GM23248 (cell line): ENCODE measurements at regions not wholly inside any gene's neighbourhood (a gene's known extent, or its start where the extent isn't known, plus 50 kb on each side); places are given as distances from the start of the nearest gene placed in this dataset.

Source experiments
- DNase-seq: peaks from one replicate; pipeline ENCODE4 v3.0.0-alpha.2; 2015
- H2AFZ ChIP-seq: fragments of 200-600 bp; sonication (generic); 2 replicates; pipeline ENCODE4 v1.6.1; 2016; ENCODE audit warnings: antibody characterized with exemption
- H3F3A ChIP-seq: fragments of 200-600 bp; sonication (generic); 2 replicates; pipeline ENCODE4 v1.6.1; 2016; ENCODE audit warnings: mild to moderate bottlenecking, antibody characterized with exemption, mixed run types; ENCODE audit not compliant: insufficient read depth
- H3K27ac ChIP-seq: fragments of 200-600 bp; sonication (generic); 2 replicates; pipeline ENCODE4 v1.5.1; 2016; ENCODE audit warnings: mild to moderate bottlenecking
- H3K27me3 ChIP-seq: fragments of 200-600 bp; sonication (generic); replicated peaks from 2 replicates; pipeline ENCODE4 v1.6.1; 2016; ENCODE audit warnings: mild to moderate bottlenecking; ENCODE audit not compliant: insufficient read depth
- H3K36me3 ChIP-seq: fragments of 200-600 bp; sonication (generic); 2 replicates; pipeline ENCODE4 v1.6.1; 2016; ENCODE audit warnings: low read depth, mild to moderate bottlenecking
- H3K4me1 ChIP-seq: fragments of 200-600 bp; sonication (generic); 2 replicates; pipeline ENCODE4 v1.6.1; 2016; ENCODE audit warnings: mild to moderate bottlenecking; ENCODE audit not compliant: insufficient read depth
- H3K4me2 ChIP-seq: fragments of 200-600 bp; sonication (generic); one replicate; pipeline ENCODE4 v1.6.1; 2016; ENCODE audit warnings: mild to moderate bottlenecking; ENCODE audit not compliant: unreplicated experiment
- H3K4me3 ChIP-seq: fragments of 200-600 bp; sonication (generic); 2 replicates; pipeline ENCODE4 v1.5.1; 2016; ENCODE audit warnings: mild to moderate bottlenecking
- H3K79me2 ChIP-seq: fragments of 200-600 bp; sonication (generic); 2 replicates; pipeline ENCODE4 v1.6.1; 2016; ENCODE audit warnings: mild to moderate bottlenecking; ENCODE audit not compliant: insufficient read depth
- H3K9ac ChIP-seq: fragments of 200-600 bp; sonication (generic); 2 replicates; pipeline ENCODE4 v1.6.1; 2016; ENCODE audit warnings: mild to moderate bottlenecking
- H3K9me2 ChIP-seq: fragments of 200-600 bp; sonication (generic); 2 replicates; pipeline ENCODE4 v1.6.1; 2016; ENCODE audit warnings: mixed run types, mild to moderate bottlenecking, moderate library complexity; ENCODE audit not compliant: insufficient read depth
- H3K9me3 ChIP-seq: fragments of 200-600 bp; sonication (generic); one replicate; pipeline ENCODE4 v1.6.1; 2017; ENCODE audit warnings: low read depth
- H4K20me1 ChIP-seq: fragments of 200-600 bp; sonication (generic); 2 replicates; pipeline ENCODE4 v1.6.0; 2016; ENCODE audit not compliant: insufficient read depth
- EZH2 ChIP-seq: fragments of 200-600 bp; sonication (generic); IDR thresholded peaks from 2 replicates; pipeline ENCODE4 v1.6.1; 2018; ENCODE audit warnings: antibody characterized with exemption, mild to moderate bottlenecking; ENCODE audit not compliant: insufficient read depth, poor library complexity, severe bottlenecking
- EZH2phosphoT487 ChIP-seq: fragments of 200-600 bp; sonication (generic); IDR thresholded peaks from 2 replicates; pipeline ENCODE4 v1.6.1; 2018; ENCODE audit warnings: antibody characterized with exemption, moderate library complexity, mild to moderate bottlenecking, low read depth; ENCODE audit not compliant: insufficient read depth
- WGBS, 2 experiments: methylation state at CpG; one replicate each; pipeline ENCODE4 v1.1.6; 2015 to 2017; ENCODE audit warnings: low lambda C conversion rate in 2 of 2, low coverage in 1 of 2; ENCODE audit errors: missing lambda C conversion rate in 2 of 2; 5-methylcytosine and 5-hydroxymethylcytosine counted together
- in situ Hi-C: fragments of 300-500 bp; cut with MboI; formaldehyde crosslinking; loops from 2 replicates; pipeline ENCODE4 v1.15.0; 2020

DNA sequence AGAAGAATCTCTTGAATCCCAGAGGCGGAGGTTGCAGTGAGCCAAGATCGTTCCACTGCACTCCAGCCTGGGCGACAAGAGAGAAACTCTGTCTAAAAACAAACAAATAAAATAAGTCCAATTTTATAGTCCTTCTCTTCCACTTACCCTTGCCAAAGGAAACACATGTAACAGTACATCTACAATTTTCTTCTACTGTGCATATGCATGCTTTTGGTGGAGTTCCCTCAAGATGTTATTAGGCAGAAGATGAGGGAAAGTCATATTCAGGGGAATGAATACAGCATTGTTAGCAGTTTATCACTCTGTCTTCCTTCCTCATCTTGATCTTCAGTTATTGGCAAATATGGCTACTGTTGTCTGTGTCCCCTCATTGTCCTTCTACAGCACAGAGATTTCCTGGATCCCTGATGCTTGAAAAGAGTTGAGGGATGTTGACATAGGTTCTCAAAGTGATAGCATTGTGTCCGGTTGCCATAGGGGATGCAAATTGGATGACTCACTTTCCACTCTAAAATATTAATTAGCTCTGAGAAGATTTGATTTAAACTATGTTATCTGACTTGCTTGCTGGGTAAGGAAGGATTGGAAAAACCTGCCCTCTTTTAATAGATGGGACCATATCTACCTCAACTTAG lies 1173.6 kb downstream of the KCNT2 start:
- no peaks in the 10 kb centered on the region for H3K79me2 ChIP-seq
- TF ChIP-seq EZH2phosphoT487 = no peak
- TF ChIP-seq EZH2 = no peak
- no peaks in the 10 kb centered on the region for H3K9me3 ChIP-seq
- no peak overlapping the region for H3K27ac ChIP-seq
- DNase-seq = no peak
- H4K20me1 ChIP-seq = no peaks in the 10 kb centered on the region
- no peaks in the 10 kb centered on the region for H3F3A ChIP-seq
- no peak overlapping the region for H3K4me2 ChIP-seq
- no peaks in the 10 kb centered on the region for H3K9me2 ChIP-seq
- H3K9ac ChIP-seq = no peak overlapping the region
- H3K4me1 ChIP-seq = no peaks in the 10 kb centered on the region
- 48 to 59% methylated on average over 4 of the region's 4 CpGs for WGBS, 2 experiments
- H2AFZ ChIP-seq = no peak overlapping the region
- no peak overlapping the region for H3K4me3 ChIP-seq
- in situ Hi-C loops = no loop called here
- no peaks in the 10 kb centered on the region for H3K27me3 ChIP-seq
- no peaks in the 10 kb centered on the region for H3K36me3 ChIP-seq

DNA sequence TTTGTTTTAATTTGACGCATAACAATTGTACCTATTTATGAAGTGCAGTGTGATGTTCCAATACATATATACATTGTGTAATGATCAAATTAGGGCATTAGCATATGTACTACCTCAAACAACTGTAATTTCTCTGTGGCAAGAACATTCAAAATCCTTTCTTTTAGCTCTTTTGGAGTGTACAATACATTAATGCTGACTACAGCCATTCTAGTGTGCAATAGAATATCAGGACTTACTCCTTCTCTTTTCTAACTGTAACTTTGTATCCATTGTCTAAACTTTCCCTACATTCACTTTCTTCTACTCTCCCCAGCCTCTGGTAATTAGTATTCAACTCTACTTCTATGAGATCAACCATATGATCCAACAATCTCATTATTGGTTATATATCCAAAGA lies 1177.4 kb downstream of the KCNT2 start:
- H3K79me2 ChIP-seq = no peaks in the 10 kb centered on the region
- in situ Hi-C loops = no loop called here
- H3K27ac ChIP-seq = no peak overlapping the region
- no peaks in the 10 kb centered on the region for H4K20me1 ChIP-seq
- WGBS, 2 experiments = 94 to 97% methylated on average over 1 of the region's 1 CpG
- no peaks in the 10 kb centered on the region for H3F3A ChIP-seq
- H2AFZ ChIP-seq = no peak overlapping the region
- H3K4me2 ChIP-seq = no peak overlapping the region
- H3K4me1 ChIP-seq = no peaks in the 10 kb centered on the region
- DNase-seq = no peak
- H3K36me3 ChIP-seq = no peaks in the 10 kb centered on the region
- no peak overlapping the region for H3K4me3 ChIP-seq
- no peaks in the 10 kb centered on the region for H3K9me3 ChIP-seq
- H3K9me2 ChIP-seq = no peaks in the 10 kb centered on the region
- TF ChIP-seq EZH2phosphoT487 (no peak), EZH2 (no peak)
- H3K9ac ChIP-seq = no peak overlapping the region
- no peaks in the 10 kb centered on the region for H3K27me3 ChIP-seq

DNA sequence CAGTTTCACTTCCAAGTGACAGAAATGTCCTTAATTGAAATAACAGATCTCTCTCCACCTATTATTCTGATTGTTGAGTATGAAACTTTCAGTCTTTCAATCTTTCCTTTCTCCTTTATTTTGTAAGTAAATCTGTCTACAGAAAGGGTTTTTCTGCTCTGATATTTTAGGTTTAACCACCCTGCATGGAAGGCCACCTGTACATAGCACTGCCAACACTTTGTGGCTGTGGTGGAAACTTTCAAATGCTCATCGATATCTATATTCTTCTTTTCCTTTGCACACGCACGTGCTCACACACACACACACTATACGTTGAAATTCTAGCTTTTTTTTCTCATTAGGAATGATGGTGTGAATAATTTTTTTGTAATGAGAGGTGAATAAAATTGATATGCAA lies 1179.3 kb downstream of the KCNT2 start:
- in situ Hi-C loops = no loop called here
- Histone ChIP-seq H3K9ac (no peak overlapping the region), H3F3A (no peaks in the 10 kb centered on the region), H3K4me2 (no peak overlapping the region), H3K27me3 (no peaks in the 10 kb centered on the region), H2AFZ (no peak overlapping the region), H3K36me3 (no peaks in the 10 kb centered on the region), H3K4me1 (no peaks in the 10 kb centered on the region), H3K4me3 (no peak overlapping the region), H4K20me1 (no peaks in the 10 kb centered on the region), H3K79me2 (no peaks in the 10 kb centered on the region), H3K27ac (no peak overlapping the region), H3K9me2 (no peaks in the 10 kb centered on the region), H3K9me3 (no peaks in the 10 kb centered on the region)
- WGBS, 2 experiments = 62 to 65% methylated on average over 4 of the region's 4 CpGs
- DNase-seq = no peak
- TF ChIP-seq EZH2 (no peak), EZH2phosphoT487 (no peak)

DNA sequence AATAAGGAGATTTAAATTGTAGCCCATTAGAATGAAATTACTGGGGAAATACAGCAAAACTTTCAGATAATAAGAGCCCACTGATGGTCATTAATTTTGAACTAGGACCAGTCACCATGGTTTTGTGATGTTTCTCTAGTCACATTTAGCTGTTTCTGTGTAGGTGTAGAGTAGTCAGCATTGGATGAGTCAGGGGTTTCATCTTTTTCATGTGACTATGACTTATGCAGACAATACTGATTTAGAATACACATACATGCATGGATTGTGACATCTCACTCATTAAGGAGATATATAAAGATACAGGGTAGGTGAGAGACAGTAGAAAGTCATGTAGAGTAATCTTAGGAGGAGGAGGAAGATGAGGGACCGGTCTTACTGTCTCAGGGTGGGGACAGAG lies 1192.7 kb downstream of the KCNT2 start:
- Histone ChIP-seq H2AFZ (0 out of 2 replicates have a peak overlapping the region, but pooled peaks have one; percentile 2), H3K4me1 (no peaks in the 10 kb centered on the region), H3F3A (no peaks in the 10 kb centered on the region), H3K9me3 (no peaks in the 10 kb centered on the region), H4K20me1 (no peaks in the 10 kb centered on the region), H3K27ac (no peak overlapping the region), H3K9ac (no peak overlapping the region), H3K27me3 (no peaks in the 10 kb centered on the region), H3K4me2 (no peak overlapping the region), H3K36me3 (no peaks in the 10 kb centered on the region), H3K9me2 (no peaks in the 10 kb centered on the region), H3K79me2 (no peaks in the 10 kb centered on the region), H3K4me3 (no peak overlapping the region)
- peak; percentile 57 for DNase-seq
- WGBS, 2 experiments = 89% methylated on average over 1 of the region's 1 CpG
- in situ Hi-C loops = no loop called here
- TF ChIP-seq EZH2 = no peak
- TF ChIP-seq EZH2phosphoT487 = no peak
